Spleen (tissue), 11 donors: ENCODE measurements at regions not wholly inside any gene's neighbourhood (a gene's known extent, or its start where the extent isn't known, plus 50 kb on each side); places are given as distances from the start of the nearest gene placed in this dataset.
"Not testable (repeated sequence)": the region's sequence is repeated elsewhere in the genome, so short reads cannot be mapped to it uniquely, and the experiment has no call there.

ENCODE experiments used
- DNase-seq: peaks from one replicate; pipeline ENCODE4 v3.0.0-alpha.2; 2020
- H3K27ac ChIP-seq, 8 donors: fragments of 200-600 bp; sonication (generic) in 7 of 8; 1 replicate in 4 of 8; 2 replicates in 4 of 8; pipeline versions ENCODE4 v1.5.0 to v1.8.0; 2016 to 2021; ENCODE audit warnings: inconsistent platforms in 4 of 8, mild to moderate bottlenecking in 4 of 8, moderate library complexity in 1 of 8
- H3K27me3 ChIP-seq, 7 donors: fragments of 200-600 bp; sonication (generic) in 6 of 7; replicated peaks in 1 of 7; 1 replicate in 4 of 7; 2 replicates in 3 of 7; pipeline versions ENCODE4 v1.5.0 to v1.8.0; 2016 to 2021; ENCODE audit warnings: inconsistent platforms in 3 of 7, mild to moderate bottlenecking in 1 of 7
- H3K36me3 ChIP-seq, 6 donors: fragments of 200-600 bp; sonication (generic) in 5 of 6; 1 replicate in 4 of 6; 2 replicates in 2 of 6; pipeline versions ENCODE4 v1.5.0 to v1.8.0; 2016 to 2021; ENCODE audit warnings: inconsistent platforms in 2 of 6
- H3K4me1 ChIP-seq, 6 donors: fragments of 200-600 bp; sonication (generic) in 5 of 6; 1 replicate in 3 of 6; 2 replicates in 3 of 6; pipeline versions ENCODE4 v1.5.0 to v1.8.0; 2016 to 2021; ENCODE audit warnings: inconsistent platforms in 3 of 6
- H3K4me3 ChIP-seq, 8 donors: fragments of 200-600 bp; sonication (generic) in 7 of 8; 1 replicate in 4 of 8; 2 replicates in 4 of 8; pipeline versions ENCODE4 v1.5.0 to v1.8.0; 2016 to 2021; ENCODE audit warnings: inconsistent platforms in 4 of 8, mild to moderate bottlenecking in 4 of 8, moderate library complexity in 2 of 8
- H3K9me3 ChIP-seq, 8 donors: fragments of 200-600 bp; sonication (generic) in 7 of 8; 1 replicate in 4 of 8; 2 replicates in 4 of 8; pipeline versions ENCODE4 v1.5.0 to v1.8.0; 2016 to 2021; ENCODE audit warnings: inconsistent platforms in 4 of 8
- POLR2A ChIP-seq, 3 donors: fragments of 450-650 bp; IDR thresholded peaks; one replicate each; pipeline ENCODE4 v1.5.1; 2017; ENCODE audit warnings: antibody characterized with exemption in 3 of 3, mild to moderate bottlenecking in 1 of 3
- POLR2AphosphoS5 ChIP-seq, 3 donors: sonication (generic); formaldehyde crosslinking; IDR thresholded peaks; one replicate each; pipeline ENCODE4 v1.5.1; 2017; ENCODE audit warnings: antibody characterized with exemption in 3 of 3
- WGBS, 5 donors: extraction: QIAGEN DNeasy Blood & Tissue Kit in 3 of 5; methylation state at CpG; one replicate each; pipeline versions ENCODE4 v1.1.5 to v1.1.7; 2013 to 2018; 5-methylcytosine and 5-hydroxymethylcytosine counted together
- intact Hi-C: fragments of 100-400 bp; cut with DNase I; formaldehyde crosslinking; loops from one replicate; pipeline ENCODE4 v1.15.0; 2023; ENCODE audit warnings: low total_unique reads
- TF ChIP-seq, protein P1 (sequence below), 11 experiments: fragments of 200-600 bp in 7 of 11; fragments of 450-650 bp in 4 of 11; sonication (generic) in 4 of 11; IDR thresholded peaks in 8 of 11; conservative IDR thresholded peaks in 3 of 11; 1 replicate in 7 of 11; 2 replicates in 4 of 11; pipeline versions ENCODE4 v1.4.0 to v1.8.0; 2016 to 2021; ENCODE audit warnings: antibody characterized with exemption in 11 of 11, inconsistent platforms in 4 of 11, mild to moderate bottlenecking in 1 of 11
- donor health status: healthy with polysubstance abuse.
- donor health status: DM: no; HTN: no; CAD: no; lungs with moderate emphysema.
- donor health status: DM: no; HTN: no; CAD: no.
- donor health status: Bipolar disorder and iron deficiency.
- donor health status: healthy.
- donor health status: DM: no; HTN: no; CAD: no.
- donor health status: DM: yes; HTN: yes; CAD: no.

DNA sequence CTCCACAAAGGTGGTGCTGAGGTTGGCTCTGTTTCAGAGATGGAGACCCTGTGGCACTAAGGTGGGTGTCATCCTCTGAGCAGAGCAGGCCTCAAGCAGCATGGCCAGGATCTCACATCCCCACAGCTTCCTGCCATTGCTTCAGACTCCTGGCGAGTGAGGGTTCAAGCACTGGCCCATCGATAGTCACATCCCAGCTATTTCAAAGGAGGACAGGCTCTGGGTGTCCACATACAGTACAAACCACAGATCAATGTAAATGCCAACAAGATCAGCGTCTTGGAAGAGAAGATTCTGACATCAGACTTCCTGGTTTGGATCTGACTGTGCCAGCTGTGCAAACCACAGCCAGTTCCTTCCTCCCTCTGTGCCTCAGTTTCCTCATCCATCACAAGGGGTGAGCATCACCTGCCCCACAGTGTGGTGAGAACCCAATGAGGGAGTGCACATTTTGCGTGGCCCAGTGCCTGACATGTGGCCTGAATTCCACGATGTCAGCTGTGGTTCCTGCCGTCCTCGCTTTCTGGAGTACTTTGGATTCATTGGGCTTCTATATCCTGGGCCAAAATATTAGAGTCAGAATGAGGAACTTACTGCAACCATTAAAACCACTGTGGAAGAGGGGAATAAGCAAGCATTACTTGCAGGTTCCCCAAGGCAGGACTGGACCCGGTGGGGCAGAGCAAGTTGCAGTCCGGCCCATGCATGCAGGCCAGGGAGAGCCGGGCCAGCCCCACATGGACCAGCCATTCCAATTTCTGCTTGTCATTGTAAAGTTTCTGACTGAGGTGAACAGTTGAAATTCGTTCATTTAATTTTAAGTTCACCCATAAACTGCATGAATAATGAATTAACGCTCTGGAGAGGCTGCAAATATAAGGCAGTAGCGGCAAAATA is 236.0 kb downstream of the TTLL2 start:
- no peaks in the 10 kb centered on the region for H3K27me3 ChIP-seq
- 69 to 81% (median 78%) methylated on average over 12 to 13 of the region's 13 CpGs for WGBS, 5 donors
- intact Hi-C loops = no loop called here
- H3K4me3 ChIP-seq = no peak overlapping the region
- TF ChIP-seq POLR2AphosphoS5 (IDR thresholded peaks at IDR 0.05) (no peak), POLR2A (IDR thresholded peaks at IDR 0.05) (no peak)
- TF ChIP-seq, protein P1, sequence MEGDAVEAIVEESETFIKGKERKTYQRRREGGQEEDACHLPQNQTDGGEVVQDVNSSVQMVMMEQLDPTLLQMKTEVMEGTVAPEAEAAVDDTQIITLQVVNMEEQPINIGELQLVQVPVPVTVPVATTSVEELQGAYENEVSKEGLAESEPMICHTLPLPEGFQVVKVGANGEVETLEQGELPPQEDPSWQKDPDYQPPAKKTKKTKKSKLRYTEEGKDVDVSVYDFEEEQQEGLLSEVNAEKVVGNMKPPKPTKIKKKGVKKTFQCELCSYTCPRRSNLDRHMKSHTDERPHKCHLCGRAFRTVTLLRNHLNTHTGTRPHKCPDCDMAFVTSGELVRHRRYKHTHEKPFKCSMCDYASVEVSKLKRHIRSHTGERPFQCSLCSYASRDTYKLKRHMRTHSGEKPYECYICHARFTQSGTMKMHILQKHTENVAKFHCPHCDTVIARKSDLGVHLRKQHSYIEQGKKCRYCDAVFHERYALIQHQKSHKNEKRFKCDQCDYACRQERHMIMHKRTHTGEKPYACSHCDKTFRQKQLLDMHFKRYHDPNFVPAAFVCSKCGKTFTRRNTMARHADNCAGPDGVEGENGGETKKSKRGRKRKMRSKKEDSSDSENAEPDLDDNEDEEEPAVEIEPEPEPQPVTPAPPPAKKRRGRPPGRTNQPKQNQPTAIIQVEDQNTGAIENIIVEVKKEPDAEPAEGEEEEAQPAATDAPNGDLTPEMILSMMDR (IDR thresholded peaks at IDR 0.05 in 8 of 11, conservative IDR thresholded peaks at IDR 0.05 in 3 of 11) = no peak
- H3K4me1 ChIP-seq = peaks cover 3 to 34% (median 12%) of the 10 kb centered on the region in 6 donors
- H3K36me3 ChIP-seq = no peaks in the 10 kb centered on the region
- H3K9me3 ChIP-seq = peaks cover 0 to 9% (median 6%) of the 10 kb centered on the region in 8 donors
- no peak for DNase-seq
- no peak overlapping the region for H3K27ac ChIP-seq

DNA sequence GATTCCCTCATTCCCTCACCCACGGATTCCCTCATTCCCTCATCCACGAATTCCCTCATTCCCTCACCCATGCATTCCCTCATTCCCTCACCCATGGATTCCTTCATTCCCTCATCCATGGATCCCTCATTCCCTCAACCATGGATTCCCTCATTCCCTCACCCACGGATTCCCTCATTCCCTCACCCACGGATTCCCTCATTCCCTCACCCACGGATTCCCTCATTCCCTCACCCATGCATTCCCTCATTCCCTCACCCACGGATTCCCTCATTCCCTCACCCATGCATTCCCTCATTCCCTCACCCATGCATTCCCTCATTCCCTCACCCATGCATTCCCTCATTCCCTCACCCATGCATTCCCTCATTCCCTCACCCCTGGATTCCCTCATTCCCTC is 238.0 kb downstream of the TTLL2 start:
- H3K4me3 ChIP-seq, H3K27ac ChIP-seq, H3K36me3 ChIP-seq, H3K9me3 ChIP-seq, intact Hi-C loops, DNase-seq, H3K27me3 ChIP-seq: not testable (repeated sequence)
- WGBS, 5 donors = 75 to 85% (median 80%) methylated on average over 6 of the region's 6 CpGs; no CpG with 5 or more reads in 1 of the 5 donors
- H3K4me1 ChIP-seq = peaks cover 6 to 53% (median 21%) of the 10 kb centered on the region in 6 donors

DNA sequence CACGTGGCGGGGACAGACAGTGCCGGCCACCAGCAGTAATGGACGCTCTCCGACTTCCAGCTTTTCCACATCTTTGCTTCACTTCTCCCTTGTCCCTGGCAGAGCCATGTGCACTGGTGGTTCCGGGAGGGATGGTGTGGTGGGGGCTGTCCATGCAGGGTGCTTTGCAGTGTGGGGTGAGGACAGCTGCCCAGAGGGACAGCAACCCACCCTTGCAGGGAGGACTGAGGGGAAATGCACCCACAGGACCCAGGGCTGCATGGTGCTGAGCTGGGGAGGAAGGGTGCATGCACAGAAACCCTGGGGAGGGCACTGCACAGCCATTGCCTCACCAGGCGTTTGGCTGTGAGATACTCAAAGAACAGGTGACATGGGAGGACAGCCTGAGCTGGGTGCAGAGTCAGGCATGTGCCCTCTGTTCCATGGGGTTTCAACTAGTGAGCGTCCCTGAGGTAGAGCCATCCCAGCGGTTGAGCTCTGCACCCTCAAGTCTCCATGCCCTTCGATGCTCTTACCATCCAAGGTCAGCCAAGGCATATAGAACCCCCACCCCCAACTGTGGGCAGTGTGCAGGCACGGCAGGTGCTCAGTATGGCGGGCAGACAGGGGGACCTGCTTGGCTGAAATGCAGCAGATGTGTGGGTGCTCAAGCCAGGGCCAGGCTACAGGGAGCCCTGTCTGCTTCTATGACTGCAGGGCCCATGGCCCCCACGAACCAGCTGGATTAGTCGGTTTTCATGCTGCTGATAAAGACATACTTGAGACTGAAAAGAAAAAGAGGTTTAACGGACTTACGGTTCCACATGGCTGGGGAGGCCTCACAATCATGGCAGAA is 239.7 kb downstream of the TTLL2 start:
- Histone ChIP-seq H3K36me3 (no peaks in the 10 kb centered on the region), H3K9me3 (no peaks in the 10 kb centered on the region), H3K27ac (peak overlapping the region in 5 of 8 donors; percentile 69 to 86 (median 85)), H3K27me3 (no peaks in the 10 kb centered on the region), H3K4me3 (no peak overlapping the region), H3K4me1 (peaks cover 5 to 47% (median 17%) of the 10 kb centered on the region in 6 donors)
- WGBS, 5 donors = 86 to 95% (median 91%) methylated on average over 13 to 16 of the region's 16 CpGs
- DNase-seq = no peak
- intact Hi-C loops = no loop called here
- no peak for TF ChIP-seq POLR2A (IDR thresholded peaks at IDR 0.05)
- TF ChIP-seq, protein P1 (IDR thresholded peaks at IDR 0.05 in 8 of 11, conservative IDR thresholded peaks at IDR 0.05 in 3 of 11) = no peak
- TF ChIP-seq POLR2AphosphoS5 (IDR thresholded peaks at IDR 0.05) = no peak

DNA sequence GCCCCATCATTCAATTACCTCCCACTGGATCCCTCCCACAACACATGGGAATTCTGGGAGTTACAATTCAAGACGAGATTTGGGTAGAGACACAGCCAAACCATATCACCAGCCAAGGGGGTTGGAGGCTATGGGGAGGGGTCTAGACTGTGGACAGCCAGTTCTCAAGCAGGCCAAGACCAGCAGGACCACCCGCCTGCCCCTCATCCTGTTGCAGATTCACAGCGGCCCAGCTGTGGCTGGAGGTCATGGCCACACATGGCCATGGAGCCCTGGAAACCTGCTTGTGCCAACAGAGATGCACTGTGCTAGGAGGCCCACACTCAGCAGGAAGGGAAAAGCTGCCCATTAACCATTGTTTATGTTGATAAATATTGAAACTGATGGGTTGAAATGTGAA is 240.5 kb downstream of the TTLL2 start:
- intact Hi-C loops = no loop called here
- no peaks in the 10 kb centered on the region for H3K36me3 ChIP-seq
- WGBS, 5 donors = 45 to 74% (median 61%) methylated on average over 2 to 3 of the region's 3 CpGs
- no peak for DNase-seq
- H3K27ac ChIP-seq = peak overlapping the region in 6 of 8 donors; percentile 32 to 86 (median 82)
- no peaks in the 10 kb centered on the region for H3K27me3 ChIP-seq
- H3K4me3 ChIP-seq = no peak overlapping the region
- no peaks in the 10 kb centered on the region for H3K9me3 ChIP-seq
- peaks cover 5 to 47% (median 15%) of the 10 kb centered on the region in 6 donors for H3K4me1 ChIP-seq
- TF ChIP-seq POLR2A (IDR thresholded peaks at IDR 0.05) (no peak), POLR2AphosphoS5 (IDR thresholded peaks at IDR 0.05) (no peak)
- TF ChIP-seq, protein P1 (IDR thresholded peaks at IDR 0.05 in 8 of 11, conservative IDR thresholded peaks at IDR 0.05 in 3 of 11) = no peak
